ENCODE measurements at regions not wholly inside any gene's neighbourhood (a gene's known extent, or its start where the extent isn't known, plus 50 kb on each side); places are given as distances from the start of the nearest gene placed in this dataset.

GRCh38 chr4:137427411-137427810 lies 104.9 kb downstream of the PCDH18 start (continued):
- TF ChIP-seq BCLAF1 (IDR thresholded peaks at IDR 0.05) (no peak), PRDM15 (CRISPR knock-in tag; IDR thresholded peaks at IDR 0.05) (no peak), POLR2A (IDR thresholded peaks at IDR 0.05; ENCODE audit: low read depth, low read length) (no peak), ATF7 (IDR thresholded peaks at IDR 0.05; ENCODE audit: low read depth) (no peak)

GRCh38 chr4:137425281-137425680 lies 107.0 kb downstream of the PCDH18 start:
- H3K27me3 ChIP-seq (replicated peaks in 1 of 2; ENCODE audit: control insufficient read depth in 2 of 2, insufficient read depth in 2 of 2, low read length in 1 of 2): no peaks in the 10 kb centered on the region
- no peaks in the 10 kb centered on the region for H4K20me1 ChIP-seq (ENCODE audit: control insufficient read depth, insufficient read depth)
- ChIA-PET SMC1A (ENCODE audit: uncharacterized antibody, unreplicated experiment) (no interaction called here), POLR2A (no interaction called here), RAD21 (ENCODE audit: unreplicated experiment) (no interaction called here), CTCF (interaction anchor here (0.9 kb wide), 1 partner anchor 23 kb away, joined by 3 read pairs; no protein-coding TSS in a partner anchor)
- no peak overlapping the region for H3K4me2 ChIP-seq (ENCODE audit: control insufficient read depth, insufficient read depth)
- no peaks in the 10 kb centered on the region for H3K9me3 ChIP-seq (replicated peaks; ENCODE audit: control insufficient read depth, insufficient read depth, low read length)
- no peaks in the 10 kb centered on the region for H3K4me1 ChIP-seq (ENCODE audit: control insufficient read depth, insufficient read depth, low read length)
- no peak overlapping the region for H3K9ac ChIP-seq (ENCODE audit: control insufficient read depth, insufficient read depth, low read length)
- no peaks in the 10 kb centered on the region for H3K36me3 ChIP-seq (ENCODE audit: control insufficient read depth in 2 of 2, insufficient read depth in 2 of 2, low read length in 1 of 2)
- H2AFZ ChIP-seq (ENCODE audit: control insufficient read depth, low read depth, low read length): no peak overlapping the region
- H3K4me3 ChIP-seq: no peak overlapping the region
- no peak overlapping the region for H3K27ac ChIP-seq (ENCODE audit: control insufficient read depth, insufficient read depth)
- FAIRE-seq: no peak
- no peak for ATAC-seq
- DNase-seq (ENCODE audit: low read depth, low spot score): no peak
- TF ChIP-seq TCF7 (IDR thresholded peaks at IDR 0.05; ENCODE audit: borderline replicate concordance) (no peak), YY1 (IDR thresholded peaks at IDR 0.05; ENCODE audit: low read depth, low read length) (no peak)
- in situ Hi-C loops (cut with MboI) (no loop called here), intact Hi-C loops (cut with micrococcal nuclease; ENCODE audit: unreplicated experiment) (no loop called here)
- no peaks in the 10 kb centered on the region for H3K79me2 ChIP-seq (ENCODE audit: control insufficient read depth, insufficient read depth, low read length)
- BruUV-seq (replicated peaks): no TSS peak
